IMR-90 (cell line): ENCODE measurements at regions not wholly inside any gene's neighbourhood (a gene's known extent, or its start where the extent isn't known, plus 50 kb on each side); places are given as distances from the start of the nearest gene placed in this dataset.

Experiments
- ATAC-seq: fragments of 200-7000 bp; cut with Tn5 transposase; 2 replicates; pipeline ENCODE4 v1.9.1; 2020; ENCODE audit warnings: low read depth, mild to moderate bottlenecking, moderate library complexity
- BruUV-seq: library from RNA; stranded (reverse); fragments of 400-500 nt; replicated peaks from 2 replicates; lab custom pipeline; 2021; lab: Mats Ljungman, UMichigan
- CTCF ChIA-PET: fragments of 300-600 bp; formaldehyde crosslinking; extraction: SDS; loops from one replicate; lab custom pipeline; 2021; ENCODE audit warnings: antibody characterized with exemption; lab: Yijun Ruan, JAX
- POLR2A ChIA-PET: fragments of 300-600 bp; sonication (Branson Sonifier 250); formaldehyde crosslinking; loops from one replicate; lab custom pipeline; 2022; ENCODE audit warnings: antibody characterized with exemption; ENCODE audit not compliant: unreplicated experiment; lab: Charles Lee
- DNase-seq: peaks from one replicate; pipeline ENCODE4 v3.0.0; 2013
- H2AFZ ChIP-seq: replicated peaks from 2 replicates; pipeline ENCODE3; 2013; ENCODE audit warnings: low read length, mild to moderate bottlenecking; ENCODE audit not compliant: poor library complexity
- H2AK5ac ChIP-seq: 2 replicates; pipeline ENCODE4 v1.6.1; 2013; ENCODE audit warnings: low read depth, low read length, inconsistent platforms
- H2AK9ac ChIP-seq: replicated peaks from 2 replicates; pipeline ENCODE3; 2013; ENCODE audit warnings: mild to moderate bottlenecking, low read depth, low read length, moderate library complexity; ENCODE audit not compliant: poor library complexity
- H2BK120ac ChIP-seq: 2 replicates; pipeline ENCODE4 v1.6.1; 2013; ENCODE audit warnings: low read depth, low read length, inconsistent platforms
- H2BK15ac ChIP-seq: 3 replicates; pipeline ENCODE4 v1.6.1; 2013; ENCODE audit warnings: low read depth, low read length, inconsistent platforms
- H2BK20ac ChIP-seq: 2 replicates; pipeline ENCODE4 v1.6.1; 2013; ENCODE audit warnings: low read depth, mild to moderate bottlenecking, inconsistent platforms, low read length, moderate library complexity
- H2BK5ac ChIP-seq: 2 replicates; pipeline ENCODE4 v1.6.1; 2013; ENCODE audit warnings: mild to moderate bottlenecking, low read depth, low read length, inconsistent platforms; ENCODE audit not compliant: poor library complexity, severe bottlenecking
- H3K14ac ChIP-seq: replicated peaks from 2 replicates; pipeline ENCODE4 v1.6.1; 2013; ENCODE audit warnings: low read depth, low read length, inconsistent platforms
- H3K18ac ChIP-seq: 2 replicates; pipeline ENCODE4 v1.6.1; 2013; ENCODE audit warnings: low read depth, low read length, control low read depth
- H3K23ac ChIP-seq: 2 replicates; pipeline ENCODE4 v1.6.1; 2013; ENCODE audit warnings: low read depth, low read length, inconsistent platforms
- H3K27ac ChIP-seq: 2 replicates; pipeline ENCODE4 v1.5.1; 2013; ENCODE audit warnings: mild to moderate bottlenecking, control low read depth, low read length; ENCODE audit not compliant: insufficient read depth
- H3K27me3 ChIP-seq: 2 replicates; pipeline ENCODE4 v1.6.1; 2013; ENCODE audit warnings: low read length; ENCODE audit not compliant: control insufficient read depth, insufficient read depth
- H3K36me3 ChIP-seq: 2 replicates; pipeline ENCODE4 v1.6.1; 2013; ENCODE audit warnings: low read length, mixed read lengths; ENCODE audit not compliant: control insufficient read depth, insufficient read depth
- H3K4ac ChIP-seq: 2 replicates; pipeline ENCODE4 v1.6.1; 2013; ENCODE audit warnings: low read depth, low read length, inconsistent platforms
- H3K4me1 ChIP-seq: 2 replicates; pipeline ENCODE4 v1.6.1; 2013; ENCODE audit warnings: low read length, mixed read lengths; ENCODE audit not compliant: control insufficient read depth, insufficient read depth
- H3K4me2 ChIP-seq: 2 replicates; pipeline ENCODE4 v1.6.1; 2013; ENCODE audit warnings: low read depth, mild to moderate bottlenecking, control low read depth, low read length, moderate library complexity
- H3K4me3 ChIP-seq: 2 replicates; pipeline ENCODE4 v1.5.1; 2013; ENCODE audit warnings: low read depth, mild to moderate bottlenecking, control low read depth, low read length, moderate library complexity; ENCODE audit not compliant: insufficient read depth
- H3K56ac ChIP-seq: 2 replicates; pipeline ENCODE4 v1.6.1; 2013; ENCODE audit warnings: low read length, inconsistent platforms; ENCODE audit not compliant: insufficient read depth; ENCODE audit errors: extremely low read depth
- H3K79me1 ChIP-seq, 2 experiments: 2 replicates each; pipeline ENCODE4 v1.6.1; 2013; ENCODE audit warnings: low read length in 2 of 2, inconsistent platforms in 1 of 2, low read depth in 1 of 2
- H3K9ac ChIP-seq: 2 replicates; pipeline ENCODE4 v1.6.1; 2013; ENCODE audit warnings: low read depth, low read length, control low read depth
- H3K9me1 ChIP-seq: 2 replicates; pipeline ENCODE4 v1.6.1; 2013; ENCODE audit warnings: low read length, inconsistent platforms; ENCODE audit not compliant: insufficient read depth
- H3K9me3 ChIP-seq: 2 replicates; pipeline ENCODE4 v1.6.1; 2013; ENCODE audit warnings: low read length; ENCODE audit not compliant: control insufficient read depth, insufficient read depth
- H4K20me1 ChIP-seq: 2 replicates; pipeline ENCODE4 v1.6.1; 2013; ENCODE audit warnings: low read length, inconsistent platforms; ENCODE audit not compliant: insufficient read depth
- H4K5ac ChIP-seq: 2 replicates; pipeline ENCODE4 v1.6.1; 2013; ENCODE audit warnings: mild to moderate bottlenecking, low read depth, low read length, control low read depth
- H4K8ac ChIP-seq, 2 experiments: 2 replicates each; pipeline ENCODE4 v1.6.1; 2013; ENCODE audit warnings: low read depth in 2 of 2, low read length in 2 of 2, control low read depth in 1 of 2, inconsistent platforms in 1 of 2
- H4K91ac ChIP-seq: 2 replicates; pipeline ENCODE4 v1.6.1; 2013; ENCODE audit warnings: low read depth, low read length, inconsistent platforms; ENCODE audit not compliant: insufficient read depth
- BHLHE40 ChIP-seq: fragments of 150-350 bp; IDR thresholded peaks from 2 replicates; pipeline ENCODE4 v1.6.1; 2016; ENCODE audit warnings: mild to moderate bottlenecking, low read depth, low read length
- CEBPB ChIP-seq: IDR thresholded peaks from 2 replicates; pipeline ENCODE4 v1.6.1; 2012; ENCODE audit warnings: low read depth, low read length, improper control_type of control experiment
- CHD1 ChIP-seq: IDR thresholded peaks from 2 replicates; pipeline ENCODE4 v1.6.1; 2012; ENCODE audit warnings: low read depth, low read length, improper control_type of control experiment
- CTCF ChIP-seq: conservative IDR thresholded peaks from 2 replicates; pipeline ENCODE4 v1.5.1; 2012; ENCODE audit warnings: mild to moderate bottlenecking, low read depth, low read length, improper control_type of control experiment
- ELK1 ChIP-seq: fragments of 150-350 bp; IDR thresholded peaks from 2 replicates; pipeline ENCODE4 v1.6.1; 2016; ENCODE audit warnings: low read depth, mild to moderate bottlenecking, low read length, moderate library complexity, borderline replicate concordance
- FOS ChIP-seq: fragments of 150-350 bp; IDR thresholded peaks from 2 replicates; pipeline ENCODE4 v1.6.1; 2016; ENCODE audit warnings: low read depth, low read length
- MAFK ChIP-seq: IDR thresholded peaks from 2 replicates; pipeline ENCODE4 v1.6.1; 2012; ENCODE audit warnings: low read depth, low read length, improper control_type of control experiment
- MAZ ChIP-seq: IDR thresholded peaks from 2 replicates; pipeline ENCODE4 v1.6.1; 2012; ENCODE audit warnings: low read depth, mild to moderate bottlenecking, low read length, improper control_type of control experiment, moderate library complexity, borderline replicate concordance
- MXI1 ChIP-seq: IDR thresholded peaks from 2 replicates; pipeline ENCODE4 v1.6.1; 2012; ENCODE audit warnings: low read depth, mild to moderate bottlenecking, low read length, moderate library complexity, borderline replicate concordance
- NFE2L2 ChIP-seq: fragments of 150-350 bp; IDR thresholded peaks from 2 replicates; pipeline ENCODE4 v1.6.1; 2016; ENCODE audit warnings: low read depth, mild to moderate bottlenecking, low read length
- POLR2A ChIP-seq: IDR thresholded peaks from 2 replicates; pipeline ENCODE4 v1.6.1; 2012; ENCODE audit warnings: mild to moderate bottlenecking, low read depth, low read length
- RAD21 ChIP-seq: IDR thresholded peaks from 2 replicates; pipeline ENCODE4 v1.6.1; 2012; ENCODE audit warnings: low read length, improper control_type of control experiment
- RCOR1 ChIP-seq: IDR thresholded peaks from 2 replicates; pipeline ENCODE4 v1.6.1; 2012; ENCODE audit warnings: mild to moderate bottlenecking, low read length, improper control_type of control experiment; ENCODE audit not compliant: insufficient replicate concordance
- RFX5 ChIP-seq: IDR thresholded peaks from 2 replicates; pipeline ENCODE4 v1.8.0; 2012; ENCODE audit warnings: low read depth, mild to moderate bottlenecking, low read length, moderate library complexity
- SMC3 ChIP-seq: fragments of 150-350 bp; IDR thresholded peaks from 2 replicates; pipeline ENCODE4 v1.6.1; 2016; ENCODE audit warnings: low read depth, mild to moderate bottlenecking, antibody characterized with exemption, low read length, moderate library complexity
- USF2 ChIP-seq: fragments of 150-350 bp; IDR thresholded peaks from 2 replicates; pipeline ENCODE4 v1.6.1; 2017; ENCODE audit warnings: mild to moderate bottlenecking, antibody characterized with exemption, low read length, low read depth
- WGBS, 2 experiments: methylation state at CpG; one replicate each; pipeline versions ENCODE4 v1.1.5 to v1.1.7; 2013; ENCODE audit warnings: missing lambda C conversion rate in 2 of 2; ENCODE audit not compliant: insufficient read length in 1 of 2; ENCODE audit errors: extremely low coverage in 2 of 2; 5-methylcytosine and 5-hydroxymethylcytosine counted together
- dilution Hi-C: fragments of 300-500 bp; cut with HindIII; formaldehyde crosslinking; loops from one replicate; pipeline ENCODE4 v1.14.3; 2018; ENCODE audit warnings: low sequenced_read_pairs; ENCODE audit not compliant: unreplicated experiment
- in situ Hi-C: fragments of 300-500 bp; cut with MboI; formaldehyde crosslinking; loops from 3 replicates; pipeline ENCODE4 v1.14.3; 2019; ENCODE audit warnings: low sequenced_read_pairs, inconsistent platforms, mixed read lengths
- intact Hi-C: fragments of 100-400 bp; cut with micrococcal nuclease; formaldehyde crosslinking; loops from 2 replicates; pipeline ENCODE4 v1.10.0; 2022

- Histone ChIP-seq H2BK120ac (no peak overlapping the region), H3K23ac (no peak overlapping the region), H2AK9ac (no peak overlapping the region), H3K4me1 (no peaks in the 10 kb centered on the region), H4K20me1 (no peaks in the 10 kb centered on the region), H4K8ac (no peak overlapping the region), H2BK5ac (no peak overlapping the region), H3K56ac (no peak overlapping the region), H3K79me1 (no peaks in the 10 kb centered on the region), H3K18ac (no peak overlapping the region), H3K9ac (no peak overlapping the region), H4K5ac (no peak overlapping the region), H2AK5ac (no peak overlapping the region), H2BK20ac (no peak overlapping the region), H2BK15ac (no peak overlapping the region), H3K27ac (no peak overlapping the region), H3K36me3 (no peaks in the 10 kb centered on the region), H3K9me3 (no peaks in the 10 kb centered on the region), H3K4me2 (no peak overlapping the region), H4K91ac (no peak overlapping the region), H3K14ac (no peak overlapping the region), H3K4me3 (no peak overlapping the region), H3K9me1 (no peaks in the 10 kb centered on the region), H3K27me3 (no peaks in the 10 kb centered on the region), H3K4ac (no peak overlapping the region), H2AFZ (no peak overlapping the region)
- in situ Hi-C loops: no loop called here
- POLR2A ChIA-PET: no interaction called here
- intact Hi-C loops: no loop called here
- BruUV-seq: no TSS peak
- ATAC-seq (no peak), DNase-seq (no peak)
- dilution Hi-C loops: no loop called here
- TF ChIP-seq NFE2L2: no peak
- no peak for TF ChIP-seq FOS
- no peak for TF ChIP-seq MAZ
- TF ChIP-seq MXI1: no peak
- TF ChIP-seq RCOR1: no peak
- TF ChIP-seq RAD21: no peak
- no peak for TF ChIP-seq RFX5
- TF ChIP-seq ELK1: no peak
- TF ChIP-seq CTCF: no peak
- TF ChIP-seq CHD1: no peak
- TF ChIP-seq USF2: no peak
- TF ChIP-seq CEBPB: no peak
- TF ChIP-seq SMC3: no peak
- TF ChIP-seq MAFK: no peak
- no peak for TF ChIP-seq BHLHE40
- TF ChIP-seq POLR2A: no peak
- CTCF ChIA-PET: no interaction called here
- WGBS, 2 experiments: no CpG with 5 or more reads among the region's 1 CpG
Observed at GRCh38 chr3:104648823-104649222, 717.9 kb upstream of the ALCAM start.
